H9 (cell line): ENCODE measurements at regions not wholly inside any gene's neighbourhood (a gene's known extent, or its start where the extent isn't known, plus 50 kb on each side); places are given as distances from the start of the nearest gene placed in this dataset.

Experiments
- DNase-seq: peaks from one replicate; pipeline ENCODE4 v3.0.0-alpha.2; 2017
- H2AFZ ChIP-seq: one replicate; pipeline ENCODE4 v1.6.1; 2013; ENCODE audit warnings: mild to moderate bottlenecking, low read length, control low read depth, moderate library complexity
- H2AK5ac ChIP-seq: 2 replicates; pipeline ENCODE4 v1.6.1; 2013; ENCODE audit warnings: low read length, control low read depth, mixed read lengths; ENCODE audit not compliant: insufficient read length
- H2BK120ac ChIP-seq: one replicate; pipeline ENCODE4 v1.6.1; 2013; ENCODE audit warnings: low read depth, mild to moderate bottlenecking, low read length, control low read depth, inconsistent platforms; ENCODE audit not compliant: poor library complexity, severe bottlenecking
- H2BK12ac ChIP-seq: 2 replicates; pipeline ENCODE4 v1.6.1; 2013; ENCODE audit warnings: low read length, control low read depth, mixed read lengths, low read depth; ENCODE audit not compliant: insufficient read length
- H2BK15ac ChIP-seq: 2 replicates; pipeline ENCODE4 v1.6.1; 2013; ENCODE audit warnings: low read depth, low read length, control low read depth
- H2BK20ac ChIP-seq: one replicate; pipeline ENCODE4 v1.6.1; 2013; ENCODE audit warnings: low read depth, mild to moderate bottlenecking, low read length, control low read depth, inconsistent platforms; ENCODE audit not compliant: poor library complexity, severe bottlenecking
- H2BK5ac ChIP-seq: 2 replicates; pipeline ENCODE4 v1.6.1; 2013; ENCODE audit warnings: low read length, control low read depth, mixed read lengths; ENCODE audit not compliant: insufficient read length
- H3K14ac ChIP-seq: 2 replicates; pipeline ENCODE4 v1.6.1; 2013; ENCODE audit warnings: low read length, control low read depth; ENCODE audit not compliant: insufficient read depth
- H3K18ac ChIP-seq: 2 replicates; pipeline ENCODE4 v1.6.1; 2013; ENCODE audit warnings: low read depth, mild to moderate bottlenecking, mixed read lengths, low read length, control low read depth; ENCODE audit not compliant: insufficient read length
- H3K23ac ChIP-seq: 2 replicates; pipeline ENCODE4 v1.6.1; 2013; ENCODE audit warnings: low read length, control low read depth, mixed read lengths, low read depth; ENCODE audit not compliant: insufficient read length
- H3K23me2 ChIP-seq: 2 replicates; pipeline ENCODE4 v1.6.1; 2013; ENCODE audit warnings: low read depth, mild to moderate bottlenecking, mixed read lengths, low read length, control low read depth; ENCODE audit not compliant: insufficient read length, poor library complexity, severe bottlenecking
- H3K27ac ChIP-seq: 2 replicates; pipeline ENCODE4 v1.5.1; 2013; ENCODE audit warnings: low read length, control low read depth, mixed read lengths, low read depth; ENCODE audit not compliant: insufficient read length
- H3K27me3 ChIP-seq: 2 replicates; pipeline ENCODE4 v1.6.1; 2013; ENCODE audit warnings: low read length, control low read depth, inconsistent platforms; ENCODE audit not compliant: insufficient read depth
- H3K4ac ChIP-seq: 2 replicates; pipeline ENCODE4 v1.6.1; 2013; ENCODE audit warnings: low read depth, mild to moderate bottlenecking, control low read depth, inconsistent platforms, low read length, moderate library complexity
- H3K4me1 ChIP-seq: 2 replicates; pipeline ENCODE4 v1.6.1; 2013; ENCODE audit warnings: low read length, control low read depth, inconsistent platforms; ENCODE audit not compliant: insufficient read depth
- H3K4me2 ChIP-seq: 2 replicates; pipeline ENCODE4 v1.6.1; 2013; ENCODE audit warnings: low read length, control low read depth, mixed read lengths; ENCODE audit not compliant: insufficient read length, insufficient read depth
- H3K56ac ChIP-seq: 2 replicates; pipeline ENCODE4 v1.6.1; 2013; ENCODE audit warnings: low read depth, mild to moderate bottlenecking, mixed read lengths, low read length, control low read depth; ENCODE audit not compliant: insufficient read length
- H3K79me1 ChIP-seq: 2 replicates; pipeline ENCODE4 v1.6.1; 2013; ENCODE audit warnings: low read depth, mild to moderate bottlenecking, moderate library complexity, low read length, control low read depth, inconsistent platforms; ENCODE audit not compliant: insufficient read depth, poor library complexity, severe bottlenecking
- H3K79me2 ChIP-seq: 2 replicates; pipeline ENCODE4 v1.6.1; 2013; ENCODE audit warnings: low read length, control low read depth, inconsistent platforms; ENCODE audit not compliant: insufficient read depth
- H3K9ac ChIP-seq: 2 replicates; pipeline ENCODE4 v1.6.1; 2013; ENCODE audit warnings: low read length, control low read depth, mixed read lengths; ENCODE audit not compliant: insufficient read length; ENCODE audit errors: extremely low read depth
- H3K9me3 ChIP-seq: one replicate; pipeline ENCODE4 v1.6.1; 2013; ENCODE audit warnings: low read depth, low read length, inconsistent platforms; ENCODE audit not compliant: control insufficient read depth
- H3T11ph ChIP-seq: one replicate; pipeline ENCODE4 v1.6.1; 2013; ENCODE audit warnings: mild to moderate bottlenecking, low read length, control low read depth, inconsistent platforms
- H4K20me1 ChIP-seq: one replicate; pipeline ENCODE4 v1.6.1; 2013; ENCODE audit not compliant: control insufficient read depth, insufficient read length, insufficient read depth
- H4K5ac ChIP-seq: 2 replicates; pipeline ENCODE4 v1.6.1; 2013; ENCODE audit warnings: low read depth, mild to moderate bottlenecking, mixed read lengths, low read length, control low read depth; ENCODE audit not compliant: insufficient read length
- H4K8ac ChIP-seq: replicated peaks from 2 replicates; pipeline ENCODE4 v1.6.1; 2013; ENCODE audit warnings: low read length, control low read depth, mixed read lengths, low read depth; ENCODE audit not compliant: insufficient read length
- H4K91ac ChIP-seq: 2 replicates; pipeline ENCODE4 v1.6.1; 2013; ENCODE audit warnings: low read depth, mild to moderate bottlenecking, moderate library complexity, mixed read lengths, low read length, control low read depth; ENCODE audit not compliant: insufficient read length
- H3K27ac Mint-ChIP-seq, 3 experiments: 2 replicates in 2 of 3; 3 replicates in 1 of 3; pipeline ENCODE4 v1.8.0; 2020 to 2021; ENCODE audit warnings: mixed read lengths in 3 of 3, mild to moderate bottlenecking in 1 of 3, moderate library complexity in 1 of 3
- H3K27me3 Mint-ChIP-seq: 2 replicates; pipeline ENCODE4 v1.8.0; 2021; ENCODE audit warnings: low read depth, mild to moderate bottlenecking, moderate library complexity, mixed read lengths
- H3K36me3 Mint-ChIP-seq, 3 experiments: 2 replicates in 2 of 3; 3 replicates in 1 of 3; pipeline ENCODE4 v1.8.0; 2020 to 2021; ENCODE audit warnings: low read depth in 3 of 3, mixed read lengths in 3 of 3; ENCODE audit not compliant: insufficient read depth in 1 of 3
- H3K4me1 Mint-ChIP-seq, 2 experiments: 2 replicates each; pipeline ENCODE4 v1.8.0; 2020; ENCODE audit warnings: mixed read lengths in 2 of 2
- H3K4me3 Mint-ChIP-seq, 2 experiments: 2 replicates in 1 of 2; 3 replicates in 1 of 2; pipeline ENCODE4 v1.8.0; 2020 to 2021; ENCODE audit warnings: mild to moderate bottlenecking in 2 of 2, mixed read lengths in 2 of 2, moderate library complexity in 1 of 2
- H3K9me3 Mint-ChIP-seq, 2 experiments: 2 replicates in 1 of 2; 3 replicates in 1 of 2; pipeline ENCODE4 v1.8.0; 2020; ENCODE audit warnings: mild to moderate bottlenecking in 2 of 2, mixed read lengths in 2 of 2, moderate library complexity in 1 of 2
- WGBS: extraction: QIAGEN DNeasy Blood & Tissue Kit; methylation state at CpG from one replicate; pipeline ENCODE4 v1.1.7; 2013; ENCODE audit warnings: missing lambda C conversion rate, low lambda C conversion rate, mixed read lengths; ENCODE audit not compliant: insufficient read length; ENCODE audit errors: extremely low coverage; 5-methylcytosine and 5-hydroxymethylcytosine counted together
- TF ChIP-seq, protein P1 (sequence below): fragments of 200-600 bp; sonication (generic); conservative IDR thresholded peaks from 3 replicates; pipeline ENCODE4 v1.8.0; 2021; ENCODE audit warnings: antibody characterized with exemption, mild to moderate bottlenecking

DNA sequence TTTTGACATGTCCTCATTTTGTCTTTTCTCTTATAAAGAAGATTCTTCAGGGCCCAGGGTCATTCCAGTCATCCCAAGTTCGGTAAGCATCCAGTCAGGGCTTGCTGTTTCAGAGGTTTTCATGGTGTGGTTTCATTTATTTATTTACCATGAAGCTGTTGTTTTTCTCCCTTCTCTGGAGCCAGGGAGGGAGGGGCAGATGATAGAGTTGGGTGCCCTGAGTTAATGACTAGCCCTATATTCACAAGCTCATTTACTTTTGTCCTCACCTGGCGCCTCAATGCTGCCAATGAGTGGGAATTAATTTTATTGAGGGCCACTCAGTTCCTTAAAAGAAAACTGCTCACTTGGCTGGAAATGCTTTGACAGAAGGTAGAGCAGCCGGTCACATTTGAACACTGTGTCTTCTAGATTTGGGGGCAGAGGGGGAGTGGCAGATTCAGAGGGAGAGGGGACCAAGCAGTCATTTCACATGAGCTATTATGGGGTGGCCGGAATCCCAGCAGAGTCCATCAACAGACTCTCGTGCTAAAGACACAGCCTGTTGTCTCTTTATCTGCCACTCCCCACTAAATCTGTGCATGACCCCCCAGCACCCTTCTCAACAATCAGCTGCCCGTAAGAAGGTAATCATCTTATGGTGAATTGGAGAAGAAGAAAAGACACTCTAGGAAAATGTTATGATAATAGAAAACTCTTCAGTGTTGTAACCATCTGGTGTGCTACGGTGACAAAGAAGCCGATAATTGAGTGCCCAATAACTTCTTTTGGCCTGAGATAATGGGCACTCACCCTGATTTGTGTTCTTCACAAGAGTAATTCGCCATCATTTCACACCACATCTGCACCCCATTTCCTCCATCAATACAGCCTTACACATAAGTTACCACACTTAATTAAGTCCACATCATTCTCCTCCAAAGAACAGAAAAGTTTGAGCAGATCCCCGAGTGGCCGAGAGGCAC is 573.5 kb upstream of the JAG1 start:
- Histone ChIP-seq H3T11ph (no peak overlapping the region), H3K18ac (no peak overlapping the region), H4K91ac (no peak overlapping the region), H2BK12ac (no peak overlapping the region), H3K4me2 (no peak overlapping the region), H3K23ac (no peak overlapping the region), H3K27ac (no peak overlapping the region), H2BK5ac (no peak overlapping the region), H3K4me1 (peaks cover 5% of the 10 kb centered on the region; the same call in 1 of the 2 replicates), H3K23me2 (no peaks in the 10 kb centered on the region), H2BK120ac (no peak overlapping the region), H3K79me2 (no peaks in the 10 kb centered on the region), H3K4ac (no peak overlapping the region), H4K20me1 (no peaks in the 10 kb centered on the region), H3K14ac (no peak overlapping the region), H4K5ac (no peak overlapping the region), H2BK20ac (no peak overlapping the region), H2AK5ac (no peak overlapping the region), H3K56ac (no peak overlapping the region), H3K27me3 (no peaks in the 10 kb centered on the region), H3K79me1 (no peaks in the 10 kb centered on the region), H3K9me3 (no peaks in the 10 kb centered on the region), H2BK15ac (no peak overlapping the region), H4K8ac (no peak overlapping the region), H2AFZ (no peak overlapping the region), H3K9ac (no peak overlapping the region)
- Mint-ChIP-seq H3K27me3 (peaks cover 3% of the 10 kb centered on the region; the same call in 1 of the 2 replicates), H3K27ac (no peak overlapping the region), H3K36me3 (no peaks in the 10 kb centered on the region), H3K4me3 (no peak overlapping the region), H3K4me1 (peaks cover 26 to 29% of the 10 kb centered on the region in 2 experiments), H3K9me3 (no peaks in the 10 kb centered on the region)
- no CpG with 5 or more reads among the region's 11 CpGs for WGBS
- TF ChIP-seq, protein P1, sequence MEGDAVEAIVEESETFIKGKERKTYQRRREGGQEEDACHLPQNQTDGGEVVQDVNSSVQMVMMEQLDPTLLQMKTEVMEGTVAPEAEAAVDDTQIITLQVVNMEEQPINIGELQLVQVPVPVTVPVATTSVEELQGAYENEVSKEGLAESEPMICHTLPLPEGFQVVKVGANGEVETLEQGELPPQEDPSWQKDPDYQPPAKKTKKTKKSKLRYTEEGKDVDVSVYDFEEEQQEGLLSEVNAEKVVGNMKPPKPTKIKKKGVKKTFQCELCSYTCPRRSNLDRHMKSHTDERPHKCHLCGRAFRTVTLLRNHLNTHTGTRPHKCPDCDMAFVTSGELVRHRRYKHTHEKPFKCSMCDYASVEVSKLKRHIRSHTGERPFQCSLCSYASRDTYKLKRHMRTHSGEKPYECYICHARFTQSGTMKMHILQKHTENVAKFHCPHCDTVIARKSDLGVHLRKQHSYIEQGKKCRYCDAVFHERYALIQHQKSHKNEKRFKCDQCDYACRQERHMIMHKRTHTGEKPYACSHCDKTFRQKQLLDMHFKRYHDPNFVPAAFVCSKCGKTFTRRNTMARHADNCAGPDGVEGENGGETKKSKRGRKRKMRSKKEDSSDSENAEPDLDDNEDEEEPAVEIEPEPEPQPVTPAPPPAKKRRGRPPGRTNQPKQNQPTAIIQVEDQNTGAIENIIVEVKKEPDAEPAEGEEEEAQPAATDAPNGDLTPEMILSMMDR, result no peak
- DNase-seq, result no peak
